ENCODE measurements at regions not wholly inside any gene's neighbourhood (a gene's known extent, or its start where the extent isn't known, plus 50 kb on each side); places are given as distances from the start of the nearest gene placed in this dataset.

GRCh38 chr11:35065566-35065965 is 73.4 kb upstream of the CD44 start:
- TF ChIP-seq EZH2 (IDR thresholded peaks at IDR 0.05; ENCODE audit: low read depth, unreplicated experiment) (no peak), CTCF (conservative IDR thresholded peaks at IDR 0.05; ENCODE audit: low read depth in 2 of 2) (no peak)

All from GM23338 (cell line).